Stimulated activated CD4-positive, alpha-beta T cell treated with anti-CD3 and anti-CD28 coated beads, Interleukin-2, amount 100 ng/mL, for 48 hours (primary cell): ENCODE measurements at regions not wholly inside any gene's neighbourhood (a gene's known extent, or its start where the extent isn't known, plus 50 kb on each side); places are given as distances from the start of the nearest gene placed in this dataset.
"Not testable (repeated sequence)": the region's sequence is repeated elsewhere in the genome, so short reads cannot be mapped to it uniquely, and the experiment has no call there.

Source experiments
- DNase-seq, 2 donors: peaks; one replicate each; pipeline ENCODE4 v3.0.0-alpha.2; 2020

GRCh38 chr3:177804646-177805045 is 607.4 kb upstream of the TBL1XR1 start:
- DNase-seq: no peak

- no peak for DNase-seq
These were observed 610.0 kb upstream of the TBL1XR1 start for GRCh38 chr3:177807150-177807875.

GRCh38 chr3:177808928-177809478 is 611.7 kb upstream of the TBL1XR1 start:
- not testable (repeated sequence) for DNase-seq

- no peak for DNase-seq
These were observed 612.9 kb upstream of the TBL1XR1 start for GRCh38 chr3:177810162-177810623.

- DNase-seq: no peak
These were observed 613.8 kb upstream of the TBL1XR1 start for GRCh38 chr3:177811112-177811511.

- no peak for DNase-seq
These were observed 614.6 kb upstream of the TBL1XR1 start for GRCh38 chr3:177811835-177812234.

GRCh38 chr3:177812492-177812891 is 615.2 kb upstream of the TBL1XR1 start:
- no peak for DNase-seq

GRCh38 chr3:177813322-177813721 is 616.0 kb upstream of the TBL1XR1 start:
- DNase-seq: no peak

- no peak for DNase-seq
These were observed 619.5 kb upstream of the TBL1XR1 start for GRCh38 chr3:177816667-177817208.

GRCh38 chr3:177817751-177818150 is 620.5 kb upstream of the TBL1XR1 start:
- no peak for DNase-seq

- no peak for DNase-seq
These were observed 621.5 kb upstream of the TBL1XR1 start for GRCh38 chr3:177818712-177819240.

- no peak for DNase-seq
These were observed 623.5 kb upstream of the TBL1XR1 start for GRCh38 chr3:177820683-177821316.

- DNase-seq: no peak
These were observed 625.4 kb upstream of the TBL1XR1 start for GRCh38 chr3:177822681-177823096.

GRCh38 chr3:177823701-177824189 is 626.5 kb upstream of the TBL1XR1 start:
- no peak for DNase-seq

GRCh38 chr3:177824190-177824786 is 627.0 kb upstream of the TBL1XR1 start:
- DNase-seq: no peak

- no peak for DNase-seq
These were observed 627.6 kb upstream of the TBL1XR1 start for GRCh38 chr3:177824841-177825240.

- no peak for DNase-seq
These were observed 629.0 kb upstream of the TBL1XR1 start for GRCh38 chr3:177826253-177826652.

GRCh38 chr3:177827511-177828207 is 630.4 kb upstream of the TBL1XR1 start:
- DNase-seq: no peak

- DNase-seq: no peak
These were observed 630.9 kb upstream of the TBL1XR1 start for GRCh38 chr3:177828208-177828565.

- DNase-seq: no peak
These were observed 633.1 kb upstream of the TBL1XR1 start for GRCh38 chr3:177830411-177830849.

GRCh38 chr3:177831361-177831760 is 634.1 kb upstream of the TBL1XR1 start:
- DNase-seq: no peak

GRCh38 chr3:177832880-177833279 is 635.6 kb upstream of the TBL1XR1 start:
- DNase-seq: no peak
